GM21619 (cell line): ENCODE measurements at regions not wholly inside any gene's neighbourhood (a gene's known extent, or its start where the extent isn't known, plus 50 kb on each side); places are given as distances from the start of the nearest gene placed in this dataset.

Experiments used
- ATAC-seq: cut with Tn5 transposase; IDR thresholded peaks from one replicate; pipeline ENCODE4 v1.9.1; 2021; ENCODE audit not compliant: unreplicated experiment

DNA sequence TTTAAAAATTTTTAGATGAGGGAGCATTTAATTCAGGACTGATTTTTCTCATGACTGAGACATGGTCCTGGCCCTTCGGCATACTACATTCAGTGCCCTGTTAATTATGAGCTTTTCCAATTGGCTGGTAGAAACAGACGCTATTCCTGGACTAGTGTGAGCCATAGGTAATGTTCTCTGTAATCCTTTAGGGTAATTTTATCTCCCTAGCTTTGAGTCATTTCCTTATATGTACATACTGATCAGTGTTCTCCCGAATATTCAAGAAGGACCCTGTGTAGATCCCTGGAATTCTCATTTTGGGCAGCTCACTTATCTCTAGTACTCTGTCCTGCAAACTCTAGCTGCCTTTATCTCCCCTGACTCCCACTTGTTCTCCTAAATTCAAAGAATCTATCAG lies 92.6 kb upstream of the NPY start:
- no peak for ATAC-seq

DNA sequence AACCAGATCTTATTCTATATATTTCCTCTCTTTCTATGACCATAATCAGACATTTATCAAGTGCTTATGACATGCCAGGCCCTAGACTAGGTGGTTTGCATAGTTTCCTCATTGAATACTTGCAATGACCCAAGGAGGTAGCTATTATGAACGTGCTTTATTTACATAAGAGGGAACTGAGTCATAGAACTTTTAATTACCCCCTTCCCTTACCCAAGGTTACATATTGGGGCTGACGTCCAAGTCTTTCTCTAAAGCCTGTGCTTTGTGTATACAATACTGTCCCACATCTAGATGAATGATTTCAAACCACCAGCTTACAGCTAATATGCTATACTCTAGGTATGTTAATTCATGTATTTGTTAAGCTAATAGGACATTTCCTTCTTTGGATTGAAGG lies 91.9 kb upstream of the NPY start:
- ATAC-seq = no peak

DNA sequence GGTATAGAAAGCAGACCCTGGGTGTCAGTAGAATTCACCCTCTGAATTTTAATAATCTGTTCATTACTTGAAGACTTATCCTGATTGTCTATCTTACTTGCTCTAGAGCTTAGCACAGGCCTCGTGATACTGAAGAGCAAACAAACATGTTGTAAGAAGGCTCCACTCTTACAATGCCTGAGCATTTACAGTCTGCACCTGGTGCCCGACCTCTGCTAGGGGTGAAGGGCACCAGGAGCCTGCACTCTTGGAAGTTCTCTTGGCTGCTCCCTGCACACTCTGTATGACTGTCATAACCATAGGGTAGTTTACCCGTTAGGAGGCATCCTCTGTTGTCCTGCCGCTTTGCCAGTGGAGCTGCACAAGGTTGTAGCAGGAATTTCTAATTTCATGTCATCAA lies 91.3 kb upstream of the NPY start:
- ATAC-seq = no peak

GRCh38 chr7:24197852-24198251 lies 86.1 kb upstream of the NPY start:
- ATAC-seq = no peak

GRCh38 chr7:24199978-24200377 lies 84.0 kb upstream of the NPY start:
- no peak for ATAC-seq

DNA sequence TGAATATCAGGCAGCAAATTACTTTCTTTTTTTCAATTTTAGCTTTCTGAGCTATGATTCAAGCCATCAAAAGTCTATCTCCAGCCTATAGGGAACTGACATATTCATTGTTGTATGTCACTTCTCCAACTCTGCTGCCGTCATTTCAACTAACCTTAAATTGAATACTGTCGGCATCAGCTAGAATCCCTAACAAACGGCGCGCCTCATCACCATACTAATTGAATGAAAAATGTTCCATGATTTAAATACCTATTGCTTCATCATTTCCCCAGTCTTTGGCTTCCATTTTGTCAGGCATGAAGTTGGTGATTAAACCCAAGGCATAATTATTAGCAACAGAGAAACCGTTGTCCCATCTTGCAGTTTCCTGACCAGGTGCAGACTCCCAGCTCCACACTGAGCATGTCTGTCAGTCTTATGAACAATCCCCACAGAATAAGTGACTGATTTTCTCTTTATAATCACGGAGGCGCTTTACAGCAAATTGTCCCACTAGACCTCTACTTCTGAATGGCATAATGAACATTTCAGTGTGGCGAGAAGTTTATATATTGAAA lies 83.5 kb upstream of the NPY start:
- no peak for ATAC-seq

- no peak for ATAC-seq
Measured at GRCh38 chr7:24201226-24201625, 82.8 kb upstream of the NPY start.

- ATAC-seq = no peak
Measured at GRCh38 chr7:24212073-24212472, 71.9 kb upstream of the NPY start.

DNA sequence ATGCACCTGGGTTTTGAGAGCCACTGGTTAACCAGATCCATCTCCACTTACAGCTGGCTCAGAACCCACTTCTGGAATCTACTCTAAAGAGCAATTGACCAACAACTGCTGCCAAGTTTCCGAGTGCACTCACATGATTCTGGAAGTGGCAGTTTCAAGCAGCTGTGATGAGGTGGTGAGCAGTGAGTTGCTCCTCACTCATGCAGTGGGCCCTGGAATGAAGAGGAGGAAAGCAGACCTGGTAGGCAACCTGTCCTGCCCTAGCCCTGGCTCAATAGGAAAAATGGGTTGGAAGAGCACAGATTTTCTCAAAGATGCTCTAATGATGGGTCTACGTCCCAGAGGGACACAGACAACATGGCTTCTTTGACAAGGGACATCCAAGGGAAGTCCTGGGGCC lies 70.7 kb upstream of the NPY start:
- no peak for ATAC-seq

DNA sequence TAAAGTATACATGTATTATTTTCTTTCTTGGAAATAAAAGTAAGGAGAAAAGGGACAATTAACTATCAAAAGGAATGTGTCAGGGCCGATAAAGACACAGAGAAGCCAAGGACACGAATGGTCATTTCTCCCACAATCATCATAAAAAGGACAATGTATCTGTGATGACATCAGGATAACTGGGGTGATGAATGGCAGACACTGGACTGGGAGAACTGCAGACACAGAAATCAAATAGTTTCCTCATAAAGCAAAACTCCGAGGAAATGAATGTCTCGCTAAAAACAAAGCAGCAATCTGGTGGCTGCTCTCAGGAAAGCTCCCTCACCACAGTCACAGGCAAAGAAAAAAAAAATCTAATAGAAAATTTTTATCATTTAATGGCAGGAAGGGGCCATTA lies 69.3 kb upstream of the NPY start:
- ATAC-seq = no peak

GRCh38 chr7:24216576-24217125 lies 67.3 kb upstream of the NPY start:
- no peak for ATAC-seq

DNA sequence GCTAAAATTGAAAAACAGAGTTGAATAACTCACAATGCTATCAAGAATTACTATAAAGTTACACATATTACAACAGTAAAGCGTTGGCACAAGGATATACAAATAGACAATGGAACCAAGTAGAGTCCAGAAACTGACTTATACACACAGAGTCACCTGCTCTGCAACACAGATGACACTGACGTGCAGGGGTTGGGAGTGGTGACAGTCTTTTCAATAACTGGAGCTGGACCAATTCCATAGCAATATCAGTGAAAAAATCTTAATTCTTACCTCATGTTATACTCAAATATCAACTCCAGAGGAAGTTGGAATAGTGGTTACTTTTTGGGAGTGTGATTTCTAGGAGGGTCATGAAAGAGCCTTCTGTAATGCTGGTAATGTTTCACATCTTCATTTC lies 62.5 kb upstream of the NPY start:
- no peak for ATAC-seq

DNA sequence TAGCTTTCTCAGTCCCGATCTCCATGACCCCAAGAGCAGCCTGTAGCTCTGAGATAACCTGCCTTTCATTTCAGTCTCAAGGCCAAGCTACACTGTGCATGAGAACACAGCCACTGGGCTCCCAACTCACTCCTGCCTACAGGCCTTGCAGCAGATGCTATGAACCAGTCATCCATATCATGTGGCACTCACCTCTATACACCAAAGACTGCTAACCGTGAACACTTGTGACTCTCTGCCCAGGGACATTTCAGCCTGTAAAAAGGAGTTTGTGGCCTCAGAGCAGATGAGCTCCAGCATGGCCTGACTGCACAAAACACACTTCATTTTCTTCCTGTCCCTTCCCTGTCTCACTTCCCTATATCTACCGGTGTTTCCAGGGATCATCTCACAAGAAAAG lies 56.9 kb upstream of the NPY start:
- peak; percentile 50 for ATAC-seq

- ATAC-seq = peak; percentile 93
Measured at GRCh38 chr7:24227603-24228359, 56.2 kb upstream of the NPY start.

GRCh38 chr7:24229481-24230226 lies 54.3 kb upstream of the NPY start:
- no peak for ATAC-seq

- ATAC-seq = no peak
Measured at GRCh38 chr7:24231493-24231892, 52.5 kb upstream of the NPY start.

GRCh38 chr7:24233386-24233785 lies 50.6 kb upstream of the NPY start:
- no peak for ATAC-seq
